HepG2 (cell line): ENCODE measurements at regions not wholly inside any gene's neighbourhood (a gene's known extent, or its start where the extent isn't known, plus 50 kb on each side); places are given as distances from the start of the nearest gene placed in this dataset.

Experiments used
- ATAC-seq: fragments of 200-7000 bp; cut with Tn5 transposase; 3 replicates; pipeline ENCODE4 v1.9.1; 2020; ENCODE audit warnings: mild to moderate bottlenecking, moderate library complexity
- BruUV-seq: library from RNA; stranded (reverse); fragments of 400-500 nt; replicated peaks from 2 replicates; lab custom pipeline; 2021; lab: Mats Ljungman, UMichigan
- CTCF ChIA-PET: fragments of 300-600 bp; formaldehyde crosslinking; extraction: SDS; loops from one replicate; lab custom pipeline; 2021; ENCODE audit warnings: low total read pairs, inconsistent platforms, low intra/inter-chr PET ratio; lab: Yijun Ruan, JAX
- POLR2A ChIA-PET: fragments of 350-600 bp; sonication (Branson Sonifier 250); formaldehyde crosslinking; loops from one replicate; lab custom pipeline; 2020; ENCODE audit warnings: antibody characterized with exemption, inconsistent platforms; lab: Yijun Ruan, JAX
- DNase-seq: peaks from one replicate; pipeline ENCODE4 v3.0.0-alpha.2; 2015; ENCODE audit warnings: low spot score
- FAIRE-seq: peaks from 3 replicates; lab custom pipeline; 2011; peaks lifted over from hg19 to GRCh38; lab: Jason Lieb, UNC
- H2AFZ ChIP-seq: one replicate; pipeline ENCODE4 v1.6.1; 2011; ENCODE audit warnings: low read length, inconsistent platforms
- H3K27ac ChIP-seq: fragments of 300-600 bp; 3 replicates; pipeline ENCODE4 v1.8.0; 2011; ENCODE audit warnings: mixed run types, mild to moderate bottlenecking, mixed read lengths, low read length, inconsistent platforms; ENCODE audit not compliant: insufficient read depth; ENCODE audit errors: extremely low read length
- H3K27me3 ChIP-seq, 2 experiments: fragments of 200-600 bp in 1 of 2; 2 replicates in 1 of 2; 3 replicates in 1 of 2; pipeline versions ENCODE4 v1.6.0 to v1.8.0; 2011; ENCODE audit warnings: low read length in 2 of 2, mild to moderate bottlenecking in 2 of 2, moderate library complexity in 2 of 2, inconsistent platforms in 1 of 2; ENCODE audit not compliant: insufficient read depth in 2 of 2, control insufficient read depth in 1 of 2
- H3K36me3 ChIP-seq, 2 experiments: fragments of 200-600 bp in 1 of 2; replicated peaks in 1 of 2; 2 replicates in 1 of 2; 3 replicates in 1 of 2; pipeline versions ENCODE4 v1.5.1 to v1.8.0; 2011; ENCODE audit warnings: low read length in 2 of 2, inconsistent platforms in 1 of 2; ENCODE audit not compliant: insufficient read depth in 2 of 2, control insufficient read depth in 1 of 2
- H3K4me1 ChIP-seq: 2 replicates; pipeline ENCODE4 v1.5.1; 2012; ENCODE audit warnings: low read length, inconsistent platforms; ENCODE audit not compliant: insufficient read depth
- H3K4me2 ChIP-seq: 2 replicates; pipeline ENCODE4 v1.6.0; 2011; ENCODE audit warnings: low read depth, low read length, inconsistent platforms
- H3K4me3 ChIP-seq, 3 experiments: fragments of 200-600 bp in 1 of 3; sonication (generic), shearing (Covaris generic) in 1 of 3; replicated peaks in 1 of 3; 2 replicates each; pipeline ENCODE4 v1.5.1; 2011 to 2016; ENCODE audit warnings: low read length in 3 of 3, inconsistent platforms in 2 of 3, low read depth in 2 of 3, mild to moderate bottlenecking in 2 of 3, control low read depth in 1 of 3, mixed read lengths in 1 of 3; ENCODE audit not compliant: insufficient read depth in 1 of 3
- H3K79me2 ChIP-seq: one replicate; pipeline ENCODE4 v1.6.1; 2011; ENCODE audit warnings: low read length, inconsistent platforms; ENCODE audit not compliant: insufficient read depth
- H3K9ac ChIP-seq: 2 replicates; pipeline ENCODE4 v1.6.0; 2011; ENCODE audit warnings: mild to moderate bottlenecking, low read depth, low read length, inconsistent platforms; ENCODE audit not compliant: insufficient read depth
- H3K9me3 ChIP-seq: 2 replicates; pipeline ENCODE4 v1.5.1; 2012; ENCODE audit warnings: mild to moderate bottlenecking, low read length
- H4K20me1 ChIP-seq: 2 replicates; pipeline ENCODE4 v1.6.0; 2011; ENCODE audit warnings: inconsistent platforms, mild to moderate bottlenecking, low read length, moderate library complexity; ENCODE audit not compliant: insufficient read depth
- AFF4 ChIP-seq: sonication (generic); formaldehyde crosslinking; IDR thresholded peaks from 2 replicates; pipeline ENCODE4 v1.4.0; 2020; ENCODE audit warnings: missing genetic modification reagents
- ESRRA ChIP-seq: sonication (generic); formaldehyde crosslinking; IDR thresholded peaks from 2 replicates; pipeline ENCODE4 v1.5.1; 2020; ENCODE audit warnings: mild to moderate bottlenecking, low read depth, missing genetic modification reagents
- JARID2 ChIP-seq: sonication (generic); formaldehyde crosslinking; IDR thresholded peaks from 2 replicates; pipeline ENCODE4 v1.8.1; 2023; ENCODE audit warnings: missing genetic modification reagents, inconsistent platforms; ENCODE audit not compliant: insufficient replicate concordance
- SIN3B ChIP-seq: fragments of 150-350 bp; IDR thresholded peaks from 2 replicates; pipeline ENCODE4 v1.6.1; 2014; ENCODE audit warnings: low read length
- THAP8 ChIP-seq: sonication (generic); formaldehyde crosslinking; IDR thresholded peaks from 2 replicates; pipeline ENCODE4 v1.5.1; 2020; ENCODE audit warnings: missing genetic modification reagents, mild to moderate bottlenecking, borderline replicate concordance
- ZNF260 ChIP-seq: sonication (generic); formaldehyde crosslinking; IDR thresholded peaks from 2 replicates; pipeline ENCODE4 v1.4.0; 2020; ENCODE audit warnings: missing genetic modification reagents, low read depth, mild to moderate bottlenecking, borderline replicate concordance
- in situ Hi-C: cut with HindIII; loops from 2 replicates; pipeline ENCODE4 v1.10.0; 2017; ENCODE audit warnings: low pct_unique_long_range_greater_than_20kb; ENCODE audit not compliant: extremely low pct_ligation_motif_present
- intact Hi-C: fragments of 100-400 bp; cut with micrococcal nuclease; formaldehyde crosslinking; loops from one replicate; pipeline ENCODE4 v1.10.0; 2022; ENCODE audit not compliant: unreplicated experiment
- TF ChIP-seq, protein P1 (sequence below): sonication (generic); formaldehyde crosslinking; IDR thresholded peaks from 2 replicates; pipeline ENCODE4 v1.4.0; 2020; ENCODE audit warnings: missing genetic modification reagents

- ChIA-PET POLR2A (no interaction called here), CTCF (no interaction called here)
- Histone ChIP-seq H3K4me1 (no peaks in the 10 kb centered on the region), H3K4me2 (no peak overlapping the region), H3K9me3 (peaks cover 77% of the 10 kb centered on the region), H3K9ac (no peak overlapping the region), H3K27ac (no peak overlapping the region), H3K27me3 (no peaks in the 10 kb centered on the region; a peak in 1 of 5 replicates), H3K4me3 (no peak overlapping the region), H4K20me1 (no peaks in the 10 kb centered on the region), H2AFZ (no peak overlapping the region), H3K36me3 (no peaks in the 10 kb centered on the region), H3K79me2 (no peaks in the 10 kb centered on the region)
- ATAC-seq, result no peak
- in situ Hi-C loops, result no loop called here
- no TSS peak for BruUV-seq
- no peak for TF ChIP-seq AFF4
- TF ChIP-seq, protein P1, sequence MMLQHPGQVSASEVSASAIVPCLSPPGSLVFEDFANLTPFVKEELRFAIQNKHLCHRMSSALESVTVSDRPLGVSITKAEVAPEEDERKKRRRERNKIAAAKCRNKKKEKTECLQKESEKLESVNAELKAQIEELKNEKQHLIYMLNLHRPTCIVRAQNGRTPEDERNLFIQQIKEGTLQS (CRISPR knock-in tag), result no peak
- no peak for TF ChIP-seq SIN3B
- no peak for TF ChIP-seq ZNF260 (CRISPR knock-in tag)
- no peak for TF ChIP-seq ESRRA (CRISPR knock-in tag)
- no peak for TF ChIP-seq JARID2 (CRISPR knock-in tag)
- no peak for TF ChIP-seq THAP8 (CRISPR knock-in tag)
- no peak for DNase-seq
- FAIRE-seq, result no peak
- intact Hi-C loops, result no loop called here
Observed at GRCh38 chr1:69425871-69426270, 141.9 kb upstream of the LRRC7 start.
